Colonic mucosa (tissue), 4 donors: ENCODE measurements at regions not wholly inside any gene's neighbourhood (a gene's known extent, or its start where the extent isn't known, plus 50 kb on each side); places are given as distances from the start of the nearest gene placed in this dataset.

Experiments used
- DNase-seq: peaks from one replicate; pipeline ENCODE4 v3.0.0-alpha.2; 2020
- H3K27ac ChIP-seq: fragments of 200-600 bp; one replicate; pipeline ENCODE4 v1.8.0; 2021
- H3K27me3 ChIP-seq: fragments of 200-600 bp; one replicate; pipeline ENCODE4 v1.8.0; 2021
- H3K36me3 ChIP-seq: fragments of 200-600 bp; one replicate; pipeline ENCODE4 v1.8.0; 2021
- H3K4me1 ChIP-seq: fragments of 200-600 bp; one replicate; pipeline ENCODE4 v1.8.0; 2021; ENCODE audit warnings: mild to moderate bottlenecking
- H3K4me3 ChIP-seq: fragments of 200-600 bp; one replicate; pipeline ENCODE4 v1.8.0; 2021
- H3K9ac ChIP-seq, 2 donors: one replicate each; pipeline ENCODE4 v1.7.0; 2013; ENCODE audit warnings: control low read depth in 2 of 2, low read depth in 2 of 2, low read length in 2 of 2
- H3K9me3 ChIP-seq: fragments of 200-600 bp; one replicate; pipeline ENCODE4 v1.8.0; 2021
- CTCF ChIP-seq: fragments of 200-600 bp; IDR thresholded peaks from one replicate; pipeline ENCODE4 v1.8.0; 2022; ENCODE audit warnings: antibody characterized with exemption, mild to moderate bottlenecking
- intact Hi-C: fragments of 100-400 bp; cut with DNase I; formaldehyde crosslinking; loops from one replicate; pipeline ENCODE4 v1.14.1; 2022
- donor health status: healthy.
- donor health status: DM: no; HTN: no; CAD: no.
- donor health status: DM: no; HTN: no; CAD: no.

GRCh38 chr7:48703466-48703865, 220.9 kb upstream of the CDC14C start:
- Histone ChIP-seq H3K4me3 (no peak overlapping the region), H3K9ac (no peak overlapping the region), H3K4me1 (no peaks in the 10 kb centered on the region), H3K27ac (no peak overlapping the region), H3K9me3 (no peaks in the 10 kb centered on the region), H3K27me3 (no peaks in the 10 kb centered on the region), H3K36me3 (no peaks in the 10 kb centered on the region)
- DNase-seq = no peak
- intact Hi-C loops = no loop called here
- no peak for TF ChIP-seq CTCF

- no peak for TF ChIP-seq CTCF
- intact Hi-C loops = no loop called here
- no peaks in the 10 kb centered on the region for H3K36me3 ChIP-seq
Observed at GRCh38 chr7:48708122-48708521, 216.2 kb upstream of the CDC14C start.

GRCh38 chr7:48708635-48709034, 215.7 kb upstream of the CDC14C start:
- no peaks in the 10 kb centered on the region for H3K27me3 ChIP-seq
- H3K4me3 ChIP-seq = no peak overlapping the region
- H3K36me3 ChIP-seq = no peaks in the 10 kb centered on the region
- no peak overlapping the region for H3K27ac ChIP-seq
- no peak for DNase-seq
- intact Hi-C loops = no loop called here
- H3K9ac ChIP-seq = no peak overlapping the region
- TF ChIP-seq CTCF = no peak
- no peaks in the 10 kb centered on the region for H3K9me3 ChIP-seq
- no peaks in the 10 kb centered on the region for H3K4me1 ChIP-seq

More at GRCh38 chr7:48708122-48708521, 216.2 kb upstream of the CDC14C start:
- no peaks in the 10 kb centered on the region for H3K27me3 ChIP-seq
- H3K4me1 ChIP-seq = no peaks in the 10 kb centered on the region
- no peaks in the 10 kb centered on the region for H3K9me3 ChIP-seq
- H3K4me3 ChIP-seq = no peak overlapping the region
- no peak overlapping the region for H3K27ac ChIP-seq
- DNase-seq = no peak
- H3K9ac ChIP-seq = no peak overlapping the region

GRCh38 chr7:48710995-48711394, 213.4 kb upstream of the CDC14C start:
- intact Hi-C loops = no loop called here
- DNase-seq = no peak
- H3K4me3 ChIP-seq = no peak overlapping the region
- no peaks in the 10 kb centered on the region for H3K36me3 ChIP-seq
- no peaks in the 10 kb centered on the region for H3K27me3 ChIP-seq
- no peak overlapping the region for H3K9ac ChIP-seq
- TF ChIP-seq CTCF = no peak
- H3K9me3 ChIP-seq = no peaks in the 10 kb centered on the region
- H3K27ac ChIP-seq = no peak overlapping the region
- H3K4me1 ChIP-seq = no peaks in the 10 kb centered on the region

GRCh38 chr7:48718731-48719378, 205.5 kb upstream of the CDC14C start:
- H3K9me3 ChIP-seq = no peaks in the 10 kb centered on the region
- DNase-seq = no peak
- intact Hi-C loops = no loop called here
- TF ChIP-seq CTCF = no peak
- no peak overlapping the region for H3K9ac ChIP-seq
- H3K27ac ChIP-seq = no peak overlapping the region
- H3K4me1 ChIP-seq = no peaks in the 10 kb centered on the region
- H3K27me3 ChIP-seq = no peaks in the 10 kb centered on the region
- no peaks in the 10 kb centered on the region for H3K36me3 ChIP-seq
- H3K4me3 ChIP-seq = no peak overlapping the region
